Hepatocyte (in vitro differentiated cells): ENCODE measurements at regions not wholly inside any gene's neighbourhood (a gene's known extent, or its start where the extent isn't known, plus 50 kb on each side); places are given as distances from the start of the nearest gene placed in this dataset.

Experiments
- CTCF ChIP-seq: fragments of 200-600 bp; sonication (generic); IDR thresholded peaks from 2 replicates; pipeline ENCODE4 v1.5.1; 2016; ENCODE audit warnings: antibody characterized with exemption, mild to moderate bottlenecking; ENCODE audit not compliant: poor library complexity
- EZH2 ChIP-seq: fragments of 200-600 bp; sonication (generic); IDR thresholded peaks from 2 replicates; pipeline ENCODE4 v1.6.1; 2016; ENCODE audit warnings: antibody characterized with exemption, mild to moderate bottlenecking, borderline replicate concordance

DNA sequence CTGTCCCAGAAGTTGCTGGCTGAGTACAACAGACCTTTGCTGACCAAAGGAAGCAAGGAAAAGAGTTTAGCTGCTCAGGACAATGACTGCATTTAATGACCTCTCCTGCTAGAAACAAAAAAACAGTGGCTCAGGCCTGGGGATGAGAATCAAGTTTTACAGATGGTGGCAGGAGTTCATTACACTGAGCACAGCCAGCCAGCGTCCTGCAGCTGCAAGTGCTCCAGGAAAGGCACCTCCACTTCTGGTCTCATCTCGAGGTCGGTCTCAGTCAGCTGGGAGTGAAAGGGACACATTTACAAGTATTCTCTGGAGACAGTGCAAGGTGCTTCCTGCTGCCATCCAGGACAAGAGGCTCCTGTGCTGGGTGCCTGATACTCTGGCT is 362.7 kb downstream of the THBS2 start:
- TF ChIP-seq CTCF, result no peak
- no peak for TF ChIP-seq EZH2
